Smooth muscle cell (in vitro differentiated cells): ENCODE measurements at regions not wholly inside any gene's neighbourhood (a gene's known extent, or its start where the extent isn't known, plus 50 kb on each side); places are given as distances from the start of the nearest gene placed in this dataset.

Experiments used
- DNase-seq: peaks from one replicate; lab custom pipeline; 2025; ENCODE audit not compliant: unreplicated experiment; lab: John Stamatoyannopoulos, UW
- H2AFZ ChIP-seq: fragments of 200-600 bp; sonication (generic); 2 replicates; pipeline ENCODE4 v1.6.0; 2016; ENCODE audit warnings: antibody characterized with exemption, low read depth, mild to moderate bottlenecking
- H3F3A ChIP-seq: fragments of 200-600 bp; sonication (generic); 2 replicates; pipeline ENCODE4 v1.6.0; 2017; ENCODE audit warnings: antibody characterized with exemption, low read depth
- H3K27ac ChIP-seq: fragments of 200-600 bp; sonication (generic); 2 replicates; pipeline ENCODE4 v1.5.1; 2016; ENCODE audit warnings: low read depth, mild to moderate bottlenecking
- H3K27me3 ChIP-seq: fragments of 200-600 bp; sonication (generic); 2 replicates; pipeline ENCODE4 v1.6.1; 2016; ENCODE audit warnings: low read depth, mild to moderate bottlenecking
- H3K36me3 ChIP-seq: fragments of 200-600 bp; sonication (generic); 2 replicates; pipeline ENCODE4 v1.5.1; 2016; ENCODE audit warnings: low read depth
- H3K4me1 ChIP-seq: fragments of 200-600 bp; sonication (generic); 2 replicates; pipeline ENCODE4 v1.5.1; 2016; ENCODE audit warnings: low read depth
- H3K4me2 ChIP-seq: fragments of 200-600 bp; sonication (generic); 2 replicates; pipeline ENCODE4 v1.6.0; 2016; ENCODE audit warnings: mild to moderate bottlenecking
- H3K4me3 ChIP-seq: fragments of 200-600 bp; sonication (generic); 2 replicates; pipeline ENCODE4 v1.5.1; 2016; ENCODE audit warnings: mild to moderate bottlenecking
- H3K79me2 ChIP-seq: fragments of 200-600 bp; sonication (generic); 2 replicates; pipeline ENCODE4 v1.6.0; 2016; ENCODE audit warnings: low read depth, mild to moderate bottlenecking
- H3K9ac ChIP-seq: fragments of 200-600 bp; sonication (generic); 2 replicates; pipeline ENCODE4 v1.6.0; 2016; ENCODE audit warnings: low read depth
- H3K9me3 ChIP-seq: fragments of 200-600 bp; sonication (generic); replicated peaks from 2 replicates; pipeline ENCODE4 v1.5.1; 2016; ENCODE audit warnings: low read depth
- H4K20me1 ChIP-seq: fragments of 200-600 bp; sonication (generic); 2 replicates; pipeline ENCODE4 v1.6.0; 2016; ENCODE audit warnings: low read depth
- WGBS: methylation state at CpG from one replicate; pipeline ENCODE4 v1.1.7; 2016; ENCODE audit warnings: low lambda C conversion rate; 5-methylcytosine and 5-hydroxymethylcytosine counted together
- TF ChIP-seq, protein P1 (sequence below): fragments of 200-600 bp; sonication (generic); IDR thresholded peaks from 2 replicates; pipeline ENCODE4 v1.5.1; 2017; ENCODE audit warnings: borderline replicate concordance, mild to moderate bottlenecking, antibody characterized with exemption; ENCODE audit not compliant: insufficient read depth, poor library complexity, severe bottlenecking

DNA sequence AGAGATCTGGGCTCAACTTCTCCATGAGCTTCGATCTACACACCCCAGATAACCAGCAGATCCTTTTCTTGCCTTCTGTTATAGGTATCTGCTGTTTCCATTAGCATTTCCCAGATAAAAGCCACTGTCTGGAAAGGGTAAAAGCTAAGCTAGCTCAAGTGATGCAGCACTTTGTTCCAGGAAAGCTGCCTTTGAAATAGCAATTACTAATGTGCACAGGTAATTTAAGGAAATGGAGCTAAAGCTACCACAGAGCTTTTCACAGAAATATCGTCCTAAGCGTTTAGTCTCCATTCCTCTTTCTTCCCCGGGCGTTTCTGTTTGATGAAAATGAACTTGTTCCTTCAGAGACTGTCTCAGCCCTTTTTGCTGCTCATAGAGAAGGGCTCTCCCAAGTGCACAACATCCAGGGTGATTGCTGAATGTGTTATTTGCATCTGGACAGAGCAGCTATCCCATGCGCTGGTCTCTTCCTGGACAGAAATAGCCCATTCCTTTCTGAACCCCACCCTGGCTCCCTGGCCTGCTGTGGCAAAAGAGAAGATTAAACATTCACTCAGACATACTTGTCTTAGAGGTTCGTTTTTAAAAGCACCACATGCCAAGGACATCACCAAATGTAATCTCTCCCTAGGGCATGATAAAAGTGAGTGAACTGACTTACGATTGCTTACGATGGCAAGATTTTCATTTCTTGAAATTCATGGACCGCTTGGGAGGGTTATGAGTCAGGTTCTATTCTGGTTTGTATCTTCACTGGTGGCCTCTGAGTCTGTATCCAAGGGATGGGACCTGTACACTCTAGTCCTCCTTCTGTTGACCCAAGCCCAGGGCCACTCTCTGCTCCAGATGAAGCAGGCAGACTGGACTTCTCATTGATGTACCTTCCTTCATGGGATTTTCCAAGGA lies 429.1 kb upstream of the CDH4 start:
- Histone ChIP-seq H3K4me1 (no peaks in the 10 kb centered on the region), H3K9ac (no peak overlapping the region), H3K79me2 (no peaks in the 10 kb centered on the region), H4K20me1 (no peaks in the 10 kb centered on the region), H3F3A (no peaks in the 10 kb centered on the region), H2AFZ (no peak overlapping the region), H3K36me3 (no peaks in the 10 kb centered on the region), H3K27ac (no peak overlapping the region), H3K4me2 (no peak overlapping the region), H3K9me3 (no peaks in the 10 kb centered on the region), H3K4me3 (no peak overlapping the region), H3K27me3 (no peaks in the 10 kb centered on the region)
- TF ChIP-seq, protein P1, sequence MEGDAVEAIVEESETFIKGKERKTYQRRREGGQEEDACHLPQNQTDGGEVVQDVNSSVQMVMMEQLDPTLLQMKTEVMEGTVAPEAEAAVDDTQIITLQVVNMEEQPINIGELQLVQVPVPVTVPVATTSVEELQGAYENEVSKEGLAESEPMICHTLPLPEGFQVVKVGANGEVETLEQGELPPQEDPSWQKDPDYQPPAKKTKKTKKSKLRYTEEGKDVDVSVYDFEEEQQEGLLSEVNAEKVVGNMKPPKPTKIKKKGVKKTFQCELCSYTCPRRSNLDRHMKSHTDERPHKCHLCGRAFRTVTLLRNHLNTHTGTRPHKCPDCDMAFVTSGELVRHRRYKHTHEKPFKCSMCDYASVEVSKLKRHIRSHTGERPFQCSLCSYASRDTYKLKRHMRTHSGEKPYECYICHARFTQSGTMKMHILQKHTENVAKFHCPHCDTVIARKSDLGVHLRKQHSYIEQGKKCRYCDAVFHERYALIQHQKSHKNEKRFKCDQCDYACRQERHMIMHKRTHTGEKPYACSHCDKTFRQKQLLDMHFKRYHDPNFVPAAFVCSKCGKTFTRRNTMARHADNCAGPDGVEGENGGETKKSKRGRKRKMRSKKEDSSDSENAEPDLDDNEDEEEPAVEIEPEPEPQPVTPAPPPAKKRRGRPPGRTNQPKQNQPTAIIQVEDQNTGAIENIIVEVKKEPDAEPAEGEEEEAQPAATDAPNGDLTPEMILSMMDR, result no peak
- 65% methylated on average over 10 of the region's 10 CpGs for WGBS
- DNase-seq, result no peak

DNA sequence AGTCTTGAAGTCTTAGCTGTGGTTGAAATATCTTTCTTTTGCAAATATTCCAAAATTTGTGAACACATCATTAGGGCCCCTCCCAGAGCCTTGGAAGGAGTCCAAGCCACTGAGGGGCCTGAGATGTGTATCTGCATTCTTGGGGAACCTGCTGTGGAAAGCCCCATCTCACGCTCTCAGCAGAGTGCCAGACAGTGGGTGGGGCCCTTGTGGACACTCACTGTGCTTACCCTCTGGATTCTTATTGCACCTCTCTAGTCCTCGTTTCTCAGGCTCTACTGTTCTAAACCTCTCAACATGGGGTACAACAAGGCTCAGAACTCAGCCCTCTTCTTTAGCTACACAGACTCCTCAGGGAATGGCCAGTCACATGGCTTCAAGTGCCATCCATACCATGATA lies 416.2 kb upstream of the CDH4 start:
- H3K27me3 ChIP-seq, result no peaks in the 10 kb centered on the region
- H3F3A ChIP-seq, result no peaks in the 10 kb centered on the region
- WGBS, result 86% methylated on average over 2 of the region's 2 CpGs
- no peak overlapping the region for H3K4me2 ChIP-seq
- TF ChIP-seq, protein P1, result no peak
- no peak overlapping the region for H2AFZ ChIP-seq
- H3K79me2 ChIP-seq, result no peaks in the 10 kb centered on the region
- no peak for DNase-seq
- no peak overlapping the region for H3K4me3 ChIP-seq
- H3K9ac ChIP-seq, result no peak overlapping the region
- H4K20me1 ChIP-seq, result no peaks in the 10 kb centered on the region
- H3K4me1 ChIP-seq, result no peaks in the 10 kb centered on the region
- no peaks in the 10 kb centered on the region for H3K36me3 ChIP-seq
- no peak overlapping the region for H3K27ac ChIP-seq
- H3K9me3 ChIP-seq, result no peaks in the 10 kb centered on the region

DNA sequence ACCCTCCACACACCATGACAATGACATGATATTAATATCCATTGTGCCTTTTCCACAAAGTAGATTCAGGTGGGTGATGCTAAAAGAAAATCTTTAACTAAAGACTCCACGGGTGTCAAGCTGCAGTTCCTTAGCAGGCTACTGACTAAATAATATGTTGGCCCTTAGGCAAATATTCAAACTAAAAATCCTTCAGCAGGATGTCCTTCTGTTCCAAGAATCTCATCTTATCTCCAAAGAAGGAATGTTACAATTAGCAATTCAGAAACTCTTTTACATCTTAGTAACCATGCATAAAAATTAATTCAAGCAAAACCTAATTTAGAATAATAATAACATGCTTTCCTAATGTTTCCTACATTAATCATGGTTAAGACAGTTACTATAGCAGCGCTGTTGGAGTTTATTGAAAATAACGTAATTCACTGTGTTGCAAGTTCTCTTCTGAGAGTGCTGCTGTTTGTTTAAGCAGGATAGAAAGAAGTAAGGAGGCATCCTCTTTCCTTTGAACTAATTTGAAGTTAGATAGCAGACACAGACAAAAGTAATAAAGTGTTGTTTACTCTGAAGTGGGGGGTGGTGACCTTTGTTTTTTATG lies 414.8 kb upstream of the CDH4 start:
- Histone ChIP-seq H2AFZ (no peak overlapping the region), H4K20me1 (no peaks in the 10 kb centered on the region), H3K9ac (no peak overlapping the region), H3K4me3 (no peak overlapping the region), H3F3A (no peaks in the 10 kb centered on the region), H3K9me3 (no peaks in the 10 kb centered on the region), H3K4me2 (no peak overlapping the region), H3K4me1 (no peaks in the 10 kb centered on the region), H3K27me3 (no peaks in the 10 kb centered on the region), H3K79me2 (no peaks in the 10 kb centered on the region), H3K36me3 (no peaks in the 10 kb centered on the region), H3K27ac (no peak overlapping the region)
- no peak for DNase-seq
- TF ChIP-seq, protein P1, result no peak
- WGBS, result 62% methylated on average over 3 of the region's 3 CpGs
